Activated CD8-positive, alpha-beta T cell treated with anti-CD3 and anti-CD28 coated beads for 36 hours (primary cell): ENCODE measurements at regions not wholly inside any gene's neighbourhood (a gene's known extent, or its start where the extent isn't known, plus 50 kb on each side); places are given as distances from the start of the nearest gene placed in this dataset.
"Not testable (repeated sequence)": the region's sequence is repeated elsewhere in the genome, so short reads cannot be mapped to it uniquely, and the experiment has no call there.

Source experiments
- ATAC-seq: fragments of 200-7000 bp; cut with Tn5 transposase; one replicate; pipeline ENCODE4 v1.10.0; 2021; ENCODE audit warnings: mild to moderate bottlenecking, moderate library complexity
- CTCF ChIA-PET: fragments of 350-600 bp; sonication (Branson Sonifier 250); formaldehyde crosslinking; loops from one replicate; lab custom pipeline; 2021; ENCODE audit warnings: antibody characterized with exemption; lab: Charles Lee
- POLR2A ChIA-PET: fragments of 350-600 bp; sonication (Branson Sonifier 250); formaldehyde crosslinking; loops from one replicate; lab custom pipeline; 2021; ENCODE audit warnings: antibody characterized with exemption; lab: Charles Lee
- DNase-seq: peaks from one replicate; pipeline ENCODE4 v3.0.0-alpha.2; 2020
- H3K27ac Mint-ChIP-seq: one replicate; pipeline ENCODE4 v1.8.0; 2021; ENCODE audit warnings: mild to moderate bottlenecking, mixed read lengths
- H3K27me3 Mint-ChIP-seq: one replicate; pipeline ENCODE4 v1.8.0; 2021; ENCODE audit warnings: mixed read lengths
- H3K36me3 Mint-ChIP-seq: one replicate; pipeline ENCODE4 v1.8.0; 2021; ENCODE audit warnings: low read depth, mixed read lengths
- H3K4me1 Mint-ChIP-seq: one replicate; pipeline ENCODE4 v1.8.0; 2021; ENCODE audit warnings: low read depth, mixed read lengths
- H3K4me3 Mint-ChIP-seq: one replicate; pipeline ENCODE4 v1.8.0; 2021; ENCODE audit warnings: mild to moderate bottlenecking, moderate library complexity, mixed read lengths
- H3K9me3 Mint-ChIP-seq: one replicate; pipeline ENCODE4 v1.8.0; 2021; ENCODE audit warnings: mixed read lengths
- intact Hi-C: fragments of 100-400 bp; cut with micrococcal nuclease; formaldehyde crosslinking; loops from one replicate; pipeline ENCODE4 v1.10.0; 2022
- TF ChIP-seq, protein P1 (sequence below): fragments of 200-600 bp; IDR thresholded peaks from one replicate; pipeline ENCODE4 v1.8.0; 2022; ENCODE audit warnings: antibody characterized with exemption, mild to moderate bottlenecking

DNA sequence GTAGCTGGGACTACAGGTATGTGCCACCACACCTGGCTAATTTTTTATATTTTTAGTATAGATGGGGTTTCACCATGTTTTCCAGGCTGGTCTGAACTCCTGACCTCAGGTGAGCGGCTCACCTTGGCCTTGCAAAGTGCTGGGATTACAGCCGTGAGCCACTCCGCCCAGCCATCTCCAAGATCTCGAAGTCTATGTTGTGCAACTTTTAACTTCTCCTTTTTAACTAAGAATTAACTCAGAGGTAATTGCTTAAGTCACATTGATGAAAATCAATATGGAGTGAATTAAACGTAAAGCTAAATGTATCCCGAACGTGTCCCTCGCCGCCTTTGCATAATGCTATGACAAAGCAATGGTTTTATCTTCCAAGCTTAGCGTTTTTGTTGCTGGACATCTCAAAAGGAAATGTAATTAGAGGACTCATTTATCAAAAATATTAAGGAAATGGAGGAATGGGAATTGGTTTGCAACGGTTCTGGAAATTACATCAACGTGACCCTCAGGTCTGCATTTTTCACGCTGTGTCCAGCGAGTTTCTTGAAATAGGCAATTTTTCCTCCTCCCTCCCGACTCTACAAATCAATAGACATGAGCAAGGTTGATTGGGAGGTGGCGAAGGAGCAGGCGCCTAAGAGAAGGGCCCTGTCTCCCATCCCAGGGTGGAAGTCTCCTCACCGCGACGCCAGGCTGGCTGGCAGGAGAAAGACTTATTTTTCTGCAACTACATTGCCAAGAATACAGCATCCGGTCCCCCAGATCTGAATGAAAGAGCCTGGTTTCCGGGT, 89.8 kb downstream of the TMEM130 start:
- TF ChIP-seq, protein P1, sequence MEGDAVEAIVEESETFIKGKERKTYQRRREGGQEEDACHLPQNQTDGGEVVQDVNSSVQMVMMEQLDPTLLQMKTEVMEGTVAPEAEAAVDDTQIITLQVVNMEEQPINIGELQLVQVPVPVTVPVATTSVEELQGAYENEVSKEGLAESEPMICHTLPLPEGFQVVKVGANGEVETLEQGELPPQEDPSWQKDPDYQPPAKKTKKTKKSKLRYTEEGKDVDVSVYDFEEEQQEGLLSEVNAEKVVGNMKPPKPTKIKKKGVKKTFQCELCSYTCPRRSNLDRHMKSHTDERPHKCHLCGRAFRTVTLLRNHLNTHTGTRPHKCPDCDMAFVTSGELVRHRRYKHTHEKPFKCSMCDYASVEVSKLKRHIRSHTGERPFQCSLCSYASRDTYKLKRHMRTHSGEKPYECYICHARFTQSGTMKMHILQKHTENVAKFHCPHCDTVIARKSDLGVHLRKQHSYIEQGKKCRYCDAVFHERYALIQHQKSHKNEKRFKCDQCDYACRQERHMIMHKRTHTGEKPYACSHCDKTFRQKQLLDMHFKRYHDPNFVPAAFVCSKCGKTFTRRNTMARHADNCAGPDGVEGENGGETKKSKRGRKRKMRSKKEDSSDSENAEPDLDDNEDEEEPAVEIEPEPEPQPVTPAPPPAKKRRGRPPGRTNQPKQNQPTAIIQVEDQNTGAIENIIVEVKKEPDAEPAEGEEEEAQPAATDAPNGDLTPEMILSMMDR: no peak
- ChIA-PET CTCF (interaction anchor here (1.0 kb wide), 1 partner anchor 11 kb away, joined by 3 read pairs; no protein-coding TSS in a partner anchor), POLR2A (no interaction called here)
- H3K36me3 Mint-ChIP-seq: no peaks in the 10 kb centered on the region
- intact Hi-C loops: no loop called here
- no peak for DNase-seq
- H3K27me3 Mint-ChIP-seq: peaks cover 4% of the 10 kb centered on the region
- no peaks in the 10 kb centered on the region for H3K4me1 Mint-ChIP-seq
- no peaks in the 10 kb centered on the region for H3K9me3 Mint-ChIP-seq
- no peak overlapping the region for H3K27ac Mint-ChIP-seq
- ATAC-seq: no peak
- H3K4me3 Mint-ChIP-seq: no peak overlapping the region

- intact Hi-C loops: no loop called here
- Mint-ChIP-seq H3K9me3 (no peaks in the 10 kb centered on the region), H3K4me3 (no peak overlapping the region), H3K4me1 (no peaks in the 10 kb centered on the region), H3K27me3 (peaks cover 2% of the 10 kb centered on the region), H3K36me3 (no peaks in the 10 kb centered on the region), H3K27ac (no peak overlapping the region)
- ChIA-PET CTCF (no interaction called here), POLR2A (no interaction called here)
- TF ChIP-seq, protein P1: no peak
- no peak for DNase-seq
- ATAC-seq: no peak
These were observed 85.5 kb downstream of the TMEM130 start for GRCh38 chr7:98784216-98784785.

DNA sequence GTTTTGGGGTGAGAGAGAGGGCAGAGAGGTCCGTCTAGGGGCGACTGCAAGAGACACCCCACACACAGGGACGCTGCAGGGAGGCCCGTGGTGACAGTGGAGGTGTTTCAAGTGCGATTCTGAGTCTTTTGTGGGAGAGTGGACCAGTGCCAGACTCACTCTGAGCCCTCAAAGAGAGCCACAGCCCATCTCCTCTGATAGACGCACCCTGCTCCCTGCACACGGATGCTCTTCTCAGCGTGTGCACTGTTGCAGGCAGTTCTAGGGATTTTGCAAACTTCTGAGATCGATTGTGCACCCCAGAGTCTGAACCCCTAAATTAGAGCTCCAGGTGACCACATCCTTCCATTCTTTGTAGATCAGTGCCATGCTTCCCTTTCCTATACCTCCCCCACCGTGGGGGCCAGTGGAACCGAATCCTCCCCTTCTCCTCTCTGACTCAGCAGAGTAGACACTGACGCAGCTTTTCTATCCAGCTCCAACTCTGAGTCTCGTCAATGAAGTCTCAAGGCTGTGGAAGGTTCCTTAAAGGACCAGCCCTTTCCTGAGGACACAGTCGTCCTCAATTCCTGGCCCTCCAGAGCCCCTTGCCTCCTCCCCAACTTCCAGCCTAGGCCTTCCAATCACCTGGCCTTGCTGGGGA, 83.8 kb downstream of the TMEM130 start:
- Mint-ChIP-seq H3K36me3 (no peaks in the 10 kb centered on the region), H3K4me3 (no peak overlapping the region), H3K4me1 (no peaks in the 10 kb centered on the region), H3K9me3 (no peaks in the 10 kb centered on the region), H3K27me3 (peaks cover 2% of the 10 kb centered on the region), H3K27ac (no peak overlapping the region)
- POLR2A ChIA-PET: no interaction called here
- TF ChIP-seq, protein P1: no peak
- ATAC-seq (no peak), DNase-seq (no peak)
- CTCF ChIA-PET: interaction anchor here (1.3 kb wide), 1 partner anchor 40 kb away, joined by 3 read pairs; no protein-coding TSS in a partner anchor
- intact Hi-C loops: no loop called here

- no peak for DNase-seq
- Mint-ChIP-seq H3K4me3 (no peak overlapping the region), H3K27me3 (no peaks in the 10 kb centered on the region), H3K27ac (no peak overlapping the region), H3K4me1 (no peaks in the 10 kb centered on the region), H3K36me3 (no peaks in the 10 kb centered on the region), H3K9me3 (no peaks in the 10 kb centered on the region)
- ChIA-PET POLR2A (no interaction called here), CTCF (no interaction called here)
- intact Hi-C loops: no loop called here
- ATAC-seq: no peak
- TF ChIP-seq, protein P1: no peak
These were observed 80.8 kb downstream of the TMEM130 start for GRCh38 chr7:98788966-98789365.

DNA sequence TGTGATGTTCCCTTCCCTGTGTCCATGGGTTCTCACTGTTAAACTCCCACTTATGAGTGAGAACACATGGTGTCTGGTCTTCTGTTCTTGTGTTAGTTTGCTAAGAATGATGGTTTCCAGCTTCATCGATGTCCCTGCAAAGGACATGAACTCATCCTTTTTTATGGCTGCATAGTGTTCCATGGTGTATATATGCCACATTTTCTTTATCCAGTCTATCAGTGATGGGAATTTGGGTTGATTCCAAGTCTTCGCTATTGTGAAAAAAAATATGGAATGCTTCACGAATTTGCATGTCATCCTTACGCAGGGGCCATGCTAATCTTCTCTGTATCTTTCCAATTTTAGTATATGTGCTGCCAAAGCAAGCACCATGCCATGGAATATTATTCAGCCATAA, 75.4 kb downstream of the TMEM130 start:
- intact Hi-C loops, H3K9me3 Mint-ChIP-seq, H3K27ac Mint-ChIP-seq, H3K4me1 Mint-ChIP-seq, POLR2A ChIA-PET, CTCF ChIA-PET, H3K36me3 Mint-ChIP-seq, H3K4me3 Mint-ChIP-seq, ATAC-seq, DNase-seq, H3K27me3 Mint-ChIP-seq: not testable (repeated sequence)
